T47D (cell line): ENCODE measurements at regions not wholly inside any gene's neighbourhood (a gene's known extent, or its start where the extent isn't known, plus 50 kb on each side); places are given as distances from the start of the nearest gene placed in this dataset.

Experiments
- DNase-seq, 2 experiments: peaks; one replicate each; pipeline versions ENCODE4 v3.0.0 to v3.0.0-alpha.2; 2011 to 2012; ENCODE audit warnings: low read depth in 1 of 2, low spot score in 1 of 2
- JUND ChIP-seq: IDR thresholded peaks from 2 replicates; pipeline ENCODE4 v1.6.1; 2012; ENCODE audit warnings: low read depth
- in situ Hi-C: cut with HindIII; loops from 2 replicates; pipeline ENCODE4 v1.10.0; 2016; ENCODE audit warnings: low sequenced_read_pairs, low pct_unique_long_range_greater_than_20kb

DNA sequence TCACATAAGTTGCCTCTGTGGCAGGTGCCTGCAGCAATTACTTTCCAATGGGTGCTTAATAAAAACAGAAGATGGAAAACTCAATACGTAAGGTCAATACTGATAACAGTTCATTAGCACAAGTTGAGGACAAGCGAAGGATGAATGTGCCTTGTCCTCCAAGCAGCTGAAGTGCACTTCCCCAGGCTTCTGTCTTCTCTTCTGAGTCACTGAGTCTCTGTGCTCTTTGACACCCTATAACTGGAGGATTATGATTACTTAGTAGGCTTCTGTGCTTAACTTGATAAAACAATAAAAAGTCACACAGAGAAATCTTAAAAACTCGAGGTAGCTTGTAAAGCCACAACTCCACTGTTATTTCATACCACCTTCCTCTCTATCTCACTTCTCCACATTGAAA, 216.6 kb upstream of the ADCY2 start:
- in situ Hi-C loops, result no loop called here
- no peak for TF ChIP-seq JUND
- no peak for DNase-seq

DNA sequence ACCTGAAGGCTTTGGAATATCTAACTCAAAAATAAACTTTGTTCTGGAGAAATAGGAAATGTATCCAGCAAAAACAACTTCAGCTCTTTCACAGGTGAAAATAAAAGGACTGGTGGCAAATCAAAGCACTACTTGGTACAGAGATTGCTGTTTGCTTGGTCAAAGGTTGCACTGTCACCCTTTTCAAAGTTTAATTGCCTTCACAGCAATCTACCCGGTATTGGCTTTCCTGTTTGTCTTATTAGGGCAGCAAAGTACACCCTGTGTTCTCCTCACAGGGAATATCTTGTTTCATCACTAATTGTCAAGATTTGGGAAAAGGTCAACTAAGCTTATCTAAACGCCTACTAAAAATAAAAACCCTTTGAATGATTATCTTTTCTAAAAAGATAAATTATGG, 214.1 kb upstream of the ADCY2 start:
- no peak for TF ChIP-seq JUND
- in situ Hi-C loops, result no loop called here
- no peak for DNase-seq

DNA sequence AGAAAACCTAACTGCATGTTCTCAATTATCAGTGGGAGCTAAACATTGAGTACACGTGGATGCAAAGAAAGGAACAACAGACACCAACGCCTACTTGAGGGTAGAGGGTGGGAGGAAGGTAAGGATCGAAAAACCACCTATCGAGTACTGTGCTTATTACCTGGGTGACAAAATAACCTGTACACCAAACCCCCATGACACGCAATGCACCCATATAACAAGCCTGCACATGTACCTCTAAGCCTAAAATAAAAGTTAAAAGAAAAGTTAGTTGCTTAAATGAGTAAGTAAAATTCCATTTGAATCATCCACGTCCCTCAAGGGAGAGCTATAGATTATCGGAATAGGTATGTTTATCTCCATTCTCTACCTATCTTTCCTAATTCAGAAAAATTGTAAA, 210.2 kb upstream of the ADCY2 start:
- DNase-seq, result no peak
- TF ChIP-seq JUND, result no peak
- in situ Hi-C loops, result no loop called here

DNA sequence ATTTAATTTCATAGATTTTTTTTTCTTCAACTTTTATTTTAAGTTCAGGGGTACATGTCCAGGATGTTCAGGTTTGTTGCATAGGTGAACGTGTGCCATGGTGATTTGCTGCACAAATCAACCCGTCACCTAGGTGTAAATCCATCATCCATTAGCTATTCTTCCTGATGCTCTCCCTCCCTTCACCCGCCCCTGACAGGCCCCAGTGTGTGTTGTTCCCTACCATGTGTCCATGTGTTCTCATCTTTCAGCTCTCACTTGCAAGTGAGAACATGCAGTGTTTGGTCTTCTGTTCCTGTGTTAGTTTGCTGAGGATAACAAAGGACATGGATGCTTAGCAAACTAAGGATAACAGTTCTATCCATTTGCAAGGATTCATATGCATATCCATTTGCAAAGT, 209.1 kb upstream of the ADCY2 start:
- no peak for DNase-seq
- in situ Hi-C loops, result no loop called here

DNA sequence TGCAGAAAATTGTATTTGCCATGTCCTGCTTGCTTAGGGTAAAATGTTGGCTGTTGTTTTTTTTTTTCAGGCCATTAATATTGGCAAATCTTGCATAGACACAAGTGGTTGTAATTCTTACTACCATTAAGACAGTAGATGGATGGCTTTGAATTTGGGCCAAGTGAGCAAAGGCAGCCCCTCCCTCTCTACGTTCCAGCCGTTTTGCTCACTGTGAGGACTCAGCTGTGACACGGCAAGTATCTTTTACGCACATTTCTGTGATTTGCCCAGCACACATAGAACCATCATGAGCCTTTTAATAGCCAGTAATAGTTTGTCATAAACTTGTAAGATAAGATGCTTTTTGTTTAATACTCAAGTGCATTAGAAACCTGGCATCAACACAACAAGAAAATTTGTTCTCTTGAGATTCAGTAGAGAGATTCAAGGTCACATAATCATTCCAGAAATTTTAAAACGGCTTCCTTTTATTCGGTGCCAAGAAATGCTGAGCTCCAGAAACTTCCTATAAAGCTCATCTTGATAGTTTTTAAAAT, 205.2 kb upstream of the ADCY2 start:
- DNase-seq, result no peak
- in situ Hi-C loops, result no loop called here
- TF ChIP-seq JUND, result no peak

More for the DNA sequence above, 209.1 kb upstream of the ADCY2 start:
- TF ChIP-seq JUND, result no peak

DNA sequence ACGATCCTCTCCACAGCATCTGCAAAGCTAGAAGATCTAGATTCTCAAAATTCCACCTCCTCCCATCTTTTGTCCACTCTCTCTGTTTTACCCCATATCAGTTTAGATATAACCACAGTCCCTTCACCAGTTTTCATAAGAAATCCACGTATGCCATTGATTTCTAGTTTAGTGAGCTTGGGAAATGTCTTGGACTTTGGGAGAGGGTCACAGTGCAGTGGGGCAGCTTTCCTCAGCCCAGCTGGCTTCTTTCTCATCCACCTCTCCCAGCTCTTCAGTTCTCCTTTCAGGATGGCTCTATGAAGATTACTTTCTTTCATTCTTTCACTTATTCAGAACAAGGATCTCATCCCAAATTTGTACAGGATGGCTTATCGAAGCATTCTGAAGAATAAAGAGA, 203.9 kb upstream of the ADCY2 start:
- no peak for DNase-seq
- no peak for TF ChIP-seq JUND
- in situ Hi-C loops, result no loop called here

DNA sequence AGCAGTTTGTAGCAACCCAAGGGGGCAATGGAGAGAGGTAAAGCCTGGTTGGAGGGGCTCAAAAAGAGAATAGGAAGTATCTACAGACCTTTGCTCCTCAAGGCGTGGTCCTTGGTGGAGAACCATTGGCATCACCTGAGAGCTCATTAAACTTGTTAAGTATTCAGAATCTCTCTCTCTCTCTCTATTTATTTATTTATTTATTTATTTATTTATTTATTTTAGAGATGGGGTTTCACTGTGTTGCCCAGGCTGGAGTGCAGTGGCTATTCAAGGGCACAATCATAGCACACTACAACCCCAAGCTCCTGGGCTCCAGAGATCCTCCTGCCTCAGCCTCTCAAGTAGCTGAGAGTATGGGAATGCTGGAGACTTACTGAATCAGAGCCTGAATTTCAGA, 193.1 kb upstream of the ADCY2 start:
- DNase-seq, result no peak
- no peak for TF ChIP-seq JUND
- in situ Hi-C loops, result no loop called here

DNA sequence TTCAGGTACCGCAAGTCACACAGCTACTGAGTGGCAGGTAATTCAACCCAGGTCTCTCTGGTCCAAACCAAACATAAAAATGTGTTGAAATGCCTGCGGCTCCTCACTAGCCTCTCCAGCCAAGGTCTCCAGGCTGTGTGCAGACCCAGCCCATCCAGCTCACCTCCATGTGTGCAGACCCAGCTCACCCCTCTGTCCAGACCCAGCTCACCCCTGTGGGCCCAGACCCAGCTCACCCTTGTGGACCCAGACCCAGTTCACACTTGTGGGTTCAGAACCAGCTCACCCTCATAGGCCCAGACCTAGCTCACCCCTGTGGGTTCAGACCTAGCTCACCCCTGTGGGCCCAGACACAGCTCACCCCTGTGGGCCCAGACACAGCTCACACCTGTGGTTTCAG, 188.0 kb upstream of the ADCY2 start:
- in situ Hi-C loops, result no loop called here
- no peak for TF ChIP-seq JUND
- DNase-seq, result no peak

DNA sequence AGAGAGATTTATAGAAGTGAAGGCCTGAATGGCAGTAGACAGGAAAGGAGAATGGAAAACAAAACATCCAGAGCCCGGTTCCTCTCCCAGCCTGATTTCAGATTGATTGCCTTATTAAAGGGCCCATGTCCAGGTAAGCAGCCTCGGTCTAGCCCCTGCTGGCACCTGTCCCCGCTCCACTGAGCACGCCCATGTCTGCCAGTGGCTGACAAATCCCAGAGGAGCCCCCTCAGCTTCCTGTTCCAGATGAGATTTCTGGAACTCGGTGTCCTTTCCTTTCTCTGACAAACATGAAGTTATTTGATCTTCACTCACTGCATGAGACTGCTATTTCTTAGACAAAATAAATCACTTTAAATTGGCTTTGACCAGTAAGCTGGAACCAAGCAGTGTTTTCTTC, 187.0 kb upstream of the ADCY2 start:
- no peak for TF ChIP-seq JUND
- DNase-seq, result no peak
- in situ Hi-C loops, result no loop called here

DNA sequence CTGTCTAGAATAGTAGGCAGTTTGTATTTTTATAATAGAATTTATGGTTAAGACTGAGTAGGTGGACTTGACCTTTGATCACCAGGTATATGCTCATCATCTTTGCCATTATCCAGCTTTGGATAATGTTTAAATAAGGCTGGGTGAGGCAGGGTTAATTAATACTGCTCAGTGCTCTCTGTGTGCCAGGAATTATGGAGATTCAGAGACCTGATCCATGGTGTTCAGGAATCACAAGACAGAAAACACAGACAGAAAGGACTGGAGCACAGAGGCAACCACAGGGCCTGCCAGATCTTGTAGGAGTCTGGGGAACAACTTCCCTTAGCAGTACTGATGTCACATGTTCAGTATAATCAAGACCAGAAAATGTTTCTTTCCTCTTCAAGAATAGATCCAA, 186.3 kb upstream of the ADCY2 start:
- in situ Hi-C loops, result no loop called here
- DNase-seq, result no peak
- no peak for TF ChIP-seq JUND

DNA sequence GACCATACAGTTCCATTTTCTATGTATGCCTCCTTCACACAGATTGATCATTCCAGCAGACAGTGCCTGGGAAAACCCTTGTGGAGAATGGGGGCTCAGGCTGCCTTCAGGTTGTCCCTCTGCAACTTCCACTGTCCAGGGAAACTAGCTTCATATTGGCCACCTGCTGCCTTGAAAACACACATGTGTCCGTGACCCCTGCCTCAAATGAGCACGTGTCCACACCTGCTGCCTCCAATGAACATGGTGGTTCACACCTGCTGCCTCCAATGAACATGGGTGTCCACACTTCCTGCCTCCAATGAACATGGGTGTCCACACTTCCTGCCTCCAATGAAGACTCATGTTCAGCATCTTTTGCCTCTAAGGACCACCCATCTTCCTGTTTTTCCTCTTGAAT, 185.4 kb upstream of the ADCY2 start:
- TF ChIP-seq JUND, result no peak

DNA sequence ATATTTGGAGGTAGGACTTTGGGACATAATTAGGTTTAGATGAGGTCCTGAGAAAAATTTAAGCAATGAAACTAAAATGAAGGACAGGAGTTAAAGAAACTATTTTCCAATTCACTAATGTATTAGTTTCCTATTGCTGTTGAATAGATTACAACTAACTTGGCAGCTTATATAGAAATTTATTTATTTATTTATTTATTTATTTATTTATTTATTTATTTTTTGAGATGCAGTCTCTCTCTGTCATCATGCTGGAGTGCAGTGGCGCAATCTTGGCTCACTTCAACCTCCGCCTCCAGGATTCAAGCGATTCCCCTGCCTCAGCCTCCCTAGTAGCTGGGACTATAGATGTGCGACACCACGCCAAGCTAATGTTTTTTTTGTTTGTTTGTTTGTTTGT, 182.4 kb upstream of the ADCY2 start:
- no peak for TF ChIP-seq JUND
- in situ Hi-C loops, result no loop called here
- no peak for DNase-seq

More for the DNA sequence above, 185.4 kb upstream of the ADCY2 start:
- in situ Hi-C loops, result no loop called here
- no peak for DNase-seq

DNA sequence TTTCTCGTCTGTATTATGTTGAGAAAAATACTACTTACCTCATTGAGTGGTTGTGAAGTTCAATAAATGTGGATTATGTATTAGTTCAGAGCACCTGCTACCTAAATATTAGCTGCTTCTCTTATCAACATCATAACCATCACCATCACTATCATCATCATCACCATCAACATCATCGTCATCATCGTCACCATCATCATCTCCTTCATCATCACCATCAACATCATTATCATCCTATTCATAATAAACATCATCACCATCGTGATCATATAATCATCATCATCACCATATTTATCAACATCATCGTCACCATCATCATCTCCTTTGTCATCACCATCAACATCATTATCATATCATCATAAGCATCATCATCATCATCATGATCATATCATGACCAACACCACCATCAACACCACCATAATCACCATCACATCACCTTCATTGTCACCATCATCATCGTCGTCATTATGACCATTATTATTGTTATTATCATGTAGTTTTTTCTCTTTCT, 181.0 kb upstream of the ADCY2 start:
- DNase-seq, result no peak
- in situ Hi-C loops, result no loop called here
- TF ChIP-seq JUND, result no peak

DNA sequence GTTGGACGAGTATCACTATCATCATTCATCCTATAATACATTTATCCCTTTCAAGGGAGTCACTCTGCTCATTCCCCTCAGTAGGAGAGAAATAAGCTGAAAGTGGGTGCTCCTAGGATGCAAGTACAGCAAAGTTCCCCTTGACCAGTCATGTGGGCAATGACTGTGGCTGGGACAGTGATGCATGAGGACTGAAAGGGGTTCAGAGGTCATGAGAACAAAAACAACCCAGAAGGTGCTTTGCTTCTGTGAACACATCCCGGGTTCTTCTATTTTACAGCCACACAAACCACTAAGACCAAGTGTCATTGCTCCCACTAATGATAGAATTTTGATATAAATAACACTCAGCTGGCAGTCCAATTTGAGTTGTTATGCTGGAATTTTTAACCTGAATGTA, 177.8 kb upstream of the ADCY2 start:
- no peak for DNase-seq
- TF ChIP-seq JUND, result no peak
- in situ Hi-C loops, result no loop called here
